PFSK-1 (cell line): ENCODE measurements at regions not wholly inside any gene's neighbourhood (a gene's known extent, or its start where the extent isn't known, plus 50 kb on each side); places are given as distances from the start of the nearest gene placed in this dataset.

ENCODE experiments used
- FOXP2 ChIP-seq: optimal IDR thresholded peaks from 2 replicates; pipeline ENCODE3; 2011; ENCODE audit warnings: borderline replicate concordance, control low read depth, inconsistent platforms; ENCODE audit not compliant: insufficient read depth; ENCODE audit errors: extremely low read length, extremely low read depth
- POLR2AphosphoS5 ChIP-seq: IDR thresholded peaks from 2 replicates; pipeline ENCODE4 v1.6.1; 2012; ENCODE audit warnings: low read depth, mild to moderate bottlenecking, control low read depth, low read length, moderate library complexity
- SIN3A ChIP-seq: IDR thresholded peaks from 2 replicates; pipeline ENCODE4 v1.6.1; 2012; ENCODE audit warnings: mild to moderate bottlenecking, low read length, moderate library complexity, borderline replicate concordance; ENCODE audit not compliant: insufficient read depth
- TAF1 ChIP-seq: IDR thresholded peaks from 2 replicates; pipeline ENCODE4 v1.6.1; 2012; ENCODE audit warnings: low read length, control low read depth, borderline replicate concordance; ENCODE audit not compliant: insufficient read depth
- TF ChIP-seq, protein P1 (sequence below), 2 experiments: IDR thresholded peaks; 2 replicates each; pipeline versions ENCODE4 v1.6.1 to v1.8.0; 2011 to 2012; ENCODE audit warnings: low read depth in 2 of 2, low read length in 2 of 2, control low read depth in 1 of 2, inconsistent platforms in 1 of 2, mild to moderate bottlenecking in 1 of 2, moderate library complexity in 1 of 2; ENCODE audit not compliant: insufficient read depth in 1 of 2

DNA sequence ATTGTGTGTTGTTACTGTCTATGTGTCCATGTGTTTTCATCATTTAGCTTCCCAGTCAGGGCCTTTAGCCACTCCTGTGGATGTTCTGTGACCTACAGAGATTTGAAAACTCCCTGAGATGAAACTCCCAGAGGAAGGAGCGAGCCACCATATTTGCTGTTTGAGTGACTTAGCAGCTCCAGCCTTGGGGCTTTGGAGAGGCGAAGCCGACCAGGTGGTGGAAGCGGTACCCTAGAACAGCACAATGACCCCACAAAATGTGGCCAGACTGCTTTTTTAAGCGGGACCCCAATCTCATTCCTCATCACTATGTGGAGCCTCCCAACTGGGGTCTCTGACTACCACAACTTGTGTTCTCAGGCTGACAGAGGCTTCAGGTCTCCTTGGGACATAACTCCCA lies 323.9 kb upstream of the KCND2 start:
- TF ChIP-seq, protein P1, sequence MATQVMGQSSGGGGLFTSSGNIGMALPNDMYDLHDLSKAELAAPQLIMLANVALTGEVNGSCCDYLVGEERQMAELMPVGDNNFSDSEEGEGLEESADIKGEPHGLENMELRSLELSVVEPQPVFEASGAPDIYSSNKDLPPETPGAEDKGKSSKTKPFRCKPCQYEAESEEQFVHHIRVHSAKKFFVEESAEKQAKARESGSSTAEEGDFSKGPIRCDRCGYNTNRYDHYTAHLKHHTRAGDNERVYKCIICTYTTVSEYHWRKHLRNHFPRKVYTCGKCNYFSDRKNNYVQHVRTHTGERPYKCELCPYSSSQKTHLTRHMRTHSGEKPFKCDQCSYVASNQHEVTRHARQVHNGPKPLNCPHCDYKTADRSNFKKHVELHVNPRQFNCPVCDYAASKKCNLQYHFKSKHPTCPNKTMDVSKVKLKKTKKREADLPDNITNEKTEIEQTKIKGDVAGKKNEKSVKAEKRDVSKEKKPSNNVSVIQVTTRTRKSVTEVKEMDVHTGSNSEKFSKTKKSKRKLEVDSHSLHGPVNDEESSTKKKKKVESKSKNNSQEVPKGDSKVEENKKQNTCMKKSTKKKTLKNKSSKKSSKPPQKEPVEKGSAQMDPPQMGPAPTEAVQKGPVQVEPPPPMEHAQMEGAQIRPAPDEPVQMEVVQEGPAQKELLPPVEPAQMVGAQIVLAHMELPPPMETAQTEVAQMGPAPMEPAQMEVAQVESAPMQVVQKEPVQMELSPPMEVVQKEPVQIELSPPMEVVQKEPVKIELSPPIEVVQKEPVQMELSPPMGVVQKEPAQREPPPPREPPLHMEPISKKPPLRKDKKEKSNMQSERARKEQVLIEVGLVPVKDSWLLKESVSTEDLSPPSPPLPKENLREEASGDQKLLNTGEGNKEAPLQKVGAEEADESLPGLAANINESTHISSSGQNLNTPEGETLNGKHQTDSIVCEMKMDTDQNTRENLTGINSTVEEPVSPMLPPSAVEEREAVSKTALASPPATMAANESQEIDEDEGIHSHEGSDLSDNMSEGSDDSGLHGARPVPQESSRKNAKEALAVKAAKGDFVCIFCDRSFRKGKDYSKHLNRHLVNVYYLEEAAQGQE (IDR thresholded peaks at IDR 0.05; ENCODE audit: insufficient read depth in 1 of 2, low read depth in 2 of 2, low read length in 2 of 2): no peak
- TF ChIP-seq SIN3A: no peak
- TF ChIP-seq TAF1: no peak
- TF ChIP-seq FOXP2: no peak
- TF ChIP-seq POLR2AphosphoS5: no peak

DNA sequence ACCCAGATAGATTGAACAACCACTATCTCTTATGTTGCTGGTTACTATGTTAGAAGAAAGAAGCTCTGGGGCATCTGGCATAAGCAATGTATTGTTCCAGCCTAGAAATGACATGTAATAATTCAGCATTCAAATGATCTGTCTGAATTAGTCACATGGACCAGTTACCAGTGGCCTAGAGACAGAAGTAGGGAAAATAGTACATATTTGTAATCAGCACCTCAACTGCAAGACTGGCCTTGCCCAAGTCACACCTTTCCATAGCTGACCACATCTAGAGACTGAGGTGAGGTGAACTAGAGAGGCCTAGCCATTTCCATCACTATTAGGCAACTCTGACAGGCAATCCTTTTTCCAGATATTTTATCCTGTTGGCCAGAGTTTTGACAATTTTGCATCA lies 315.6 kb upstream of the KCND2 start:
- TF ChIP-seq TAF1 (no peak), FOXP2 (no peak), SIN3A (no peak), POLR2AphosphoS5 (no peak)
- TF ChIP-seq, protein P1 (IDR thresholded peaks at IDR 0.05; ENCODE audit: insufficient read depth in 1 of 2, low read depth in 2 of 2, low read length in 2 of 2): no peak

DNA sequence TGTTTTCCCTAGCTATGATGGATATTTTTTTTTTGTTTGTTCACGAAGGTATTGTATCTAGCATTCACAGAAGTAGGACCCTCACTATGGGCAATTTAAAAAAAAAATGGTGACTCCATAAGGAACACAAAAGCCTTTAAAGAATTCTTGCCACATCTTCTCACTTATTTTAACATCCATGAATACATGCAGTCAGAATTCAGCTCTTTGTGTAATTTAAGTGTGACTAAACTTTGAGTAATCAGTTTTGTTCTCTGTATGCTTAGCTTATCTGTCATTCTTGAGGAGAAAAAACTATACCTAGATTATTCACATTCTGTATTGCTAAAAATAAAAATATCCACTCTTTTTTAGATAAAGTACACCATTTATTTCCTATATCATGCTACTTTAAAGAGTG lies 313.2 kb upstream of the KCND2 start:
- TF ChIP-seq TAF1: no peak
- TF ChIP-seq POLR2AphosphoS5: no peak
- TF ChIP-seq, protein P1 (IDR thresholded peaks at IDR 0.05; ENCODE audit: insufficient read depth in 1 of 2, low read depth in 2 of 2, low read length in 2 of 2): no peak
- no peak for TF ChIP-seq SIN3A
- TF ChIP-seq FOXP2: no peak

- no peak for TF ChIP-seq TAF1
- TF ChIP-seq FOXP2: no peak
- no peak for TF ChIP-seq SIN3A
- no peak for TF ChIP-seq POLR2AphosphoS5
- TF ChIP-seq, protein P1 (IDR thresholded peaks at IDR 0.05; ENCODE audit: insufficient read depth in 1 of 2, low read depth in 2 of 2, low read length in 2 of 2): no peak
Observed at GRCh38 chr7:119963654-119964053, 309.3 kb upstream of the KCND2 start.

DNA sequence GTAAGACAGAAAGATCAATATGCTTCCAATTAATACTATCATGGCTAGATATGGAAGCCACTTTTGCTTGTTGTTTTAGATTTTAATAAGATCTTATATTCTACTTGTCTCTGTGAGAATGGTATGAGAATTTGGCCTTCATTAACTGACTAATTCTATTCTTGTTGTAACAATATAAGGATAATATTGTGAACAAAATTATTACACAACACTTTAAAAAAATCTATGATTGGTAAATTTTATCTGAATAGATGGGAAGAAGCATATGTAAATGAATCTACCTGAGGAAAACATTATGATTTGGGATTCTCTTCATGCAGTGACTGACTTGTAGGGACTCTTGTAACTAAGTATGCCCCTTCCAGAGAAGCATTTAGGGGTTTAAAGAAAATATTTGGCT lies 308.9 kb upstream of the KCND2 start:
- TF ChIP-seq TAF1: no peak
- TF ChIP-seq POLR2AphosphoS5: no peak
- no peak for TF ChIP-seq FOXP2
- TF ChIP-seq, protein P1 (IDR thresholded peaks at IDR 0.05; ENCODE audit: insufficient read depth in 1 of 2, low read depth in 2 of 2, low read length in 2 of 2): no peak
- no peak for TF ChIP-seq SIN3A
